DND-41 (cell line): ENCODE measurements at regions not wholly inside any gene's neighbourhood (a gene's known extent, or its start where the extent isn't known, plus 50 kb on each side); places are given as distances from the start of the nearest gene placed in this dataset.

Experiments
- EZH2 ChIP-seq: IDR thresholded peaks from 3 replicates; pipeline ENCODE4 v1.6.1; 2012; ENCODE audit warnings: borderline replicate concordance, low read depth, mild to moderate bottlenecking, moderate library complexity, low read length, inconsistent platforms; ENCODE audit not compliant: severe bottlenecking
- TF ChIP-seq, protein P1 (sequence below): IDR thresholded peaks from 2 replicates; pipeline ENCODE4 v1.5.1; 2012; ENCODE audit warnings: borderline replicate concordance, low read length, moderate library complexity, mild to moderate bottlenecking; ENCODE audit not compliant: poor library complexity, severe bottlenecking; ENCODE audit errors: extremely low read depth

DNA sequence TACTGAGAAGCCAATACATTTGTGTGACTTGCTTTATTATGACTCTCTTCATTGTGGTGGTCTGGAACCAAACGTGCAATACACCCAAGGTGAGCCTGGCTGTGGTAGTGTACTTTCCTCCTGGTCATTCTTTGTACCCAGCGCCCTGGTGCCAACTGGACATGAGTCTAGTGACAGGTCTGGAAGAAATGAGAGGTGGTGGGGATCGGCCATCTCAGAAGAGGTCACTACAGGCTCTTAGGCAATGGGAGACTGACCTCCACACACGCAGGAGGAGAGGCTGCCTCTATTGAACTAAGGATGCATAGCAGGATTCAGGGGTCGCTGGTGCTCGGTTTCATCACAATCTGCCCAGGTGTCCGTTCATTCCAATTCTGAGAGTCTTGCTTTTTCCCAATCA, 56.4 kb upstream of the RTL6 start:
- TF ChIP-seq, protein P1, sequence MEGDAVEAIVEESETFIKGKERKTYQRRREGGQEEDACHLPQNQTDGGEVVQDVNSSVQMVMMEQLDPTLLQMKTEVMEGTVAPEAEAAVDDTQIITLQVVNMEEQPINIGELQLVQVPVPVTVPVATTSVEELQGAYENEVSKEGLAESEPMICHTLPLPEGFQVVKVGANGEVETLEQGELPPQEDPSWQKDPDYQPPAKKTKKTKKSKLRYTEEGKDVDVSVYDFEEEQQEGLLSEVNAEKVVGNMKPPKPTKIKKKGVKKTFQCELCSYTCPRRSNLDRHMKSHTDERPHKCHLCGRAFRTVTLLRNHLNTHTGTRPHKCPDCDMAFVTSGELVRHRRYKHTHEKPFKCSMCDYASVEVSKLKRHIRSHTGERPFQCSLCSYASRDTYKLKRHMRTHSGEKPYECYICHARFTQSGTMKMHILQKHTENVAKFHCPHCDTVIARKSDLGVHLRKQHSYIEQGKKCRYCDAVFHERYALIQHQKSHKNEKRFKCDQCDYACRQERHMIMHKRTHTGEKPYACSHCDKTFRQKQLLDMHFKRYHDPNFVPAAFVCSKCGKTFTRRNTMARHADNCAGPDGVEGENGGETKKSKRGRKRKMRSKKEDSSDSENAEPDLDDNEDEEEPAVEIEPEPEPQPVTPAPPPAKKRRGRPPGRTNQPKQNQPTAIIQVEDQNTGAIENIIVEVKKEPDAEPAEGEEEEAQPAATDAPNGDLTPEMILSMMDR: no peak
- no peak for TF ChIP-seq EZH2
